HG03095 (cell line): ENCODE measurements at regions not wholly inside any gene's neighbourhood (a gene's known extent, or its start where the extent isn't known, plus 50 kb on each side); places are given as distances from the start of the nearest gene placed in this dataset.

Source experiments
- ATAC-seq: cut with Tn5 transposase; IDR thresholded peaks from one replicate; pipeline ENCODE4 v1.9.1; 2021; ENCODE audit warnings: moderate library complexity; ENCODE audit not compliant: unreplicated experiment

GRCh38 chr6:104621396-104621795, 238.3 kb downstream of the HACE1 start:
- no peak for ATAC-seq

DNA sequence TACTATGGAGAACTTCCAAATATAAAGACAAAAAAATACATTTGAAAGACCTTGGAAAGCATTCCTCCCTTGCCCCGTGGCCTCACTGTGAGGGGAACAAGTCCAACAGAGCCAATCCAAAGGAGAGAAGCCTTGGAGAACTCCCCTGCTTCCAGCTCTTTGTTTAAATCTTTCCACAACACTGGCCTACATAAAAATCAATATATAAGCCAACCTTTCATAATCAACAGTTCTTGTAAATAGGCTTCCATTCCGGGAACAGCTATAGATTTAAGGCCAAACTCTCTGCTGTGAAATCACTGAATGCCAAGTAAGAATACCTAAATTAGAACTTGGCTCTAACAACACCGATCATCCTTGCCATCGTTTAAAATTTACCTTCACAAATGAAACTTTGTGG, 242.1 kb downstream of the HACE1 start:
- no peak for ATAC-seq

- no peak for ATAC-seq
These were observed 245.3 kb downstream of the HACE1 start for GRCh38 chr6:104614394-104614793.

DNA sequence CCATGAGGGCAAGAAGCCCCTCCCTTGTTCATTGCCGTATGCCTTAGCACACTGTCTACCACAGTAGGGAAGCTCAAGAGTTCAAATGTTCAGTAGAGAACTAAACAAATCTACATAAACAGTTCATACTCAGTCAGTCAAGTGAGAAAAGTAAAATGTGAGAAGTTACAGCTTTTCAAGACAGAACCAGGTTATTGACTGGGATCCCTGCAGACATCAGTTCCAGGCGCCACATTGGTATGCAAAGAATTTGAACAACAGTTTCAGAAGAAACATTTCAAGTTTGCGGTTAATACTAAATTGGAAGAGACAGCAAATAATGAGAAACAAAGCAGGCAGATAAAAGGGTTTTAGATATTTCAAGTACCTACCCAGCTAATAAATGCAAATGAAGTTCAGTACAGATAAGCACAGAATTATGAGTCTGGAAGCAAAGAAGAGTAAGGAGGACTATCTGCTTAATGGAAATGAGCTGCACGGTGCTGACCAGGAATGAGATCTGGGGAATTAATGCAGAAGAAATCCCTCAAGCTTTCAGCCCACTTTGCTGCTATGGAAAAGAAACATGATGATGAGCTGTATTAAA, 246.2 kb downstream of the HACE1 start:
- no peak for ATAC-seq

DNA sequence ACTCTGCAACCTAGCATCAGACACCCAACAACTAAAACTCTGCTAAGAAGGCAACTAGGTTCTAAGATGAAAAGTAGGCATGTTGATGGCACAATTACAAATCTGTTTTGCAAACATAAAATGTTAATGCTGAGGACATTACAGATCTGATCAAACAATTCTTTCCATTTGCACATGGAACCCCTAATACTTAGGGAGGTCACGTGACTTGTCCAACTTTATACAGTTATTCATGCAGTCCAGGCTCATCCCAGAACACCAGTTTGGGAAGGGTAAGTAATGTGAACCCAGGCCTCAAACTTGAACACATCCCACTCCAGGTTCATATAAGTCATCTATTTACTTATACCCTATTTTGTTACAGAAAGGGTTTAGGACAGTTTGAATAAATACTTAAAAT, 247.2 kb downstream of the HACE1 start:
- no peak for ATAC-seq

- no peak for ATAC-seq
These were observed 251.6 kb downstream of the HACE1 start for GRCh38 chr6:104608101-104608500.

DNA sequence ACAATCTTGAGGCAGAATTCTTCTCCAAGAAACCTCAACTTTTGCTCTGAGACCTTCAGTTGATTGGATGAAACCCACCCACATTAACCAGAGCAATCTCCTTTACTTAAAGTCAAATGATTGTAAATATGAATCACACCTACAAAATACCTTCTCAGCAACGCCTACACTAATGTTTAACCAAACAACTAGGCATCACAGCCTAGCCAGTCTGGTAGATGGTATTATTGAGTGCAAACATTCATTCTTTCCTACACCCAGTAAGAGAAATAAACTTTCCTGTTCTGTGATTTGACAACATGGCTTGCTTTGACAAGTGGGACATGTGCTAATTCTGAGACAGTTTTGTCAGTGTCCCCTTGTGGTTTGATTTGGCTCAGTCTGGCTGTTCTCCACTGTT, 252.2 kb downstream of the HACE1 start:
- ATAC-seq = no peak

- no peak for ATAC-seq
These were observed 253.4 kb downstream of the HACE1 start for GRCh38 chr6:104606361-104606760.

DNA sequence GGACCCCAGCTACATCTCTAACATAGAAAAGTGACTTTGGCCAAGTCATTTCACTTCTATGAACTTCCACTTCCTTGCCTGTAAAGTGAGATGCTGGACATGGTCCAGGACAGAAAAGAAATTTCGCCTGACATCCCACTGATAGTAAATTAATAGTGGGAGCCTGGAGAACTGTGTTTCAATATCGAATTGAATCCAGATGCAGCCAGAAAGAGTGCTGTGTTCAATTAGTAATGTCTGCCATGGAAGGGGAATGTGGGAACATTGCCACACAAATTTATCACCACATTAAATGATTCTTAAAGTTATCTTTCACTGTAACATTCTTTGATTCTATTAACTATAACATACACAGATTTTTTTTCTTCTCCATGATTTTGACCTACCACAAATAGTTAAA, 255.0 kb downstream of the HACE1 start:
- no peak for ATAC-seq

- ATAC-seq = no peak
These were observed 256.5 kb downstream of the HACE1 start for GRCh38 chr6:104603108-104603745.

GRCh38 chr6:104601721-104602120, 258.0 kb downstream of the HACE1 start:
- no peak for ATAC-seq

DNA sequence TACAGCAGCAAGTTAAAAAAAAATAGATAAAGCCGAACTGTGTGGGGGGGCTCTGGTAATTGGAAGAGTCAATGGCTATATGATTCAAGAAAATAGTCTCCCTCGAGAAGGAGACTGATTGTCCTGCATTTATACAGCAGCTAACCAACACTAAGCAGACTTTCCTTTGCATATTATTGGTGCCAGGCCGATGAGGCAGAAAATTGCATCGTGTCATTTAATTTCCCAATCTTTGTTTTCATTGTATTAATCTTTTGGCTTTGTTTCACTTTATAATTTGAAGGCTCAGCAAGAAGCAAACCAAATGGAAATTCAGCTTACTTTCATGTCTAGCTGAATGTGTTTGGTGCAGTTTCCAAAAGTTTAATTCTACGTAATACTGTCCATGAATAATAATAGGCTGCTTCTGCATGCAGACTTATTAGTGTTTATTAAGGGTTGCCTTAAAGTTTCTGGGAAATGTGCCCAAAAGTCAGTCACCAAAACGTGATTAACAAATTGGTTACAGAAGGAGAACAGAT, 258.5 kb downstream of the HACE1 start:
- ATAC-seq = no peak

DNA sequence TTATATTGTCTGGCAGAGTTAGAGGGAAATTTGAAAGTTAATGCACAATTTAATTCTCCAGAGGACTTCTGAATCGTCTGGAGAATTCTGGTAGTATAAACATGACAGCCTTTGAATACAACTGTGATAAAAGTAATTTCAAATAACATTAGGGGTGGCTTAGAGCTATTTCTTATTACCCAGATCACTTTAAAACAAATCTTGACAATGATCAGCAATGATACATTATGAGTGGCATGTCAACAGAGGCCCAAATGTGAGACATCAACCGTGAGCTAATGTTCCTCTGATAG, 259.1 kb downstream of the HACE1 start:
- no peak for ATAC-seq

DNA sequence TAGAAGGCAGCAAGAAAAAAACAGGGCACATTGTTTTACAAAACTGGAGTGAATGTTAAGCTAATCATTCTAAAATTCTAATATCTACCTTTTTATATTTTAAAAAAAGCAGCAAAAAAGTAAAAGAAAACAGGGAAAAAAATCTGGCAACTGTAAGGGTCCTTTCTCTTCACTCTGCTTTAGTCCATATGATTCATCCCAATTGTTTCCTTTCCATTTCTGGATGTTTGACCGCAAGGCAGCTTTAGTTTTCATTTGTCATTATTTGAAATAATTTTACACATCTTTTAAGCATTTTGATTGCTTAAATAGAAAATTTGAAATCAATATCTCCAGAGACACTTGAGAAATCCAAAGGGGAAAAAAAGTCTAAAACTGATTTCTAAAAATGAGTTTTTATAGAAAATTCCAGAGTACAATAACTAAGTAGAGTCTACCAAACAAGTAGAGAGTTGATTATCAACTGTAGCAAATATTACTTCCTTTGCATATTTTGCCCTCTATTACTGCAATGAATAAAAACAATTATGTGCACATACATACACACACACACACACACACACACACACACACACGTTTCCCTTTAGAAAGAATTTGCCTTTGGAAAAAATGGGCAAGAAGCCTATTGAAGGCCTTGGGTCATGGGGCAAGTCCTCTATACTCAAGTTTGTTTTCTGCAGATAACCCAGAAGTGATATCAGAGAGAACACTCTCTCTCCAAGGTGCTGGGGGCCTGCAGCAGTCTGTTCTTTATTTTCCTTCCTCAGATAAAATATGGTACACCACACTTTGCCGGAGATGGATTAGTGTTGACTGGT, 259.7 kb downstream of the HACE1 start:
- ATAC-seq = no peak

GRCh38 chr6:104597541-104598050, 262.1 kb downstream of the HACE1 start:
- no peak for ATAC-seq

- ATAC-seq = no peak
These were observed 263.6 kb downstream of the HACE1 start for GRCh38 chr6:104596091-104596490.

GRCh38 chr6:104595311-104595820, 264.4 kb downstream of the HACE1 start:
- no peak for ATAC-seq

- no peak for ATAC-seq
These were observed 268.0 kb downstream of the HACE1 start for GRCh38 chr6:104591573-104592334.

DNA sequence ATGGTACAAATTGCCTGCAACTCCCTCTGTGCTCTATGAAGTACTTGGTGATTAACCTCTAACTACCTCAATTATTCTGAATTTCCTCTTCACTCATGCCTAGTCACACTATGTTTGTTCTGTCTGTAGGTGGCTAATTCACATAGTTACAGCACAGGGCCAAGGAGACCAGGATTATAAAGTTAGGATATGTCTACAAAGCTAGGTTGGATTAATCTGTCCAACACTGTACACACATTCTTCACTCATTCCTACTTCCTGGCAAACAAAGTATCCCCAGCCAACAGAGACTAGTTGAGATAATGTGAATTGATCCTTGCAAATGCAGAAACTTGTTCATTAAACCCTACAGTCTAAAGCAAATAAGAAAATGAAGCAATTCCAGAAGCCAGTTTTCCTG, 269.8 kb downstream of the HACE1 start:
- no peak for ATAC-seq

DNA sequence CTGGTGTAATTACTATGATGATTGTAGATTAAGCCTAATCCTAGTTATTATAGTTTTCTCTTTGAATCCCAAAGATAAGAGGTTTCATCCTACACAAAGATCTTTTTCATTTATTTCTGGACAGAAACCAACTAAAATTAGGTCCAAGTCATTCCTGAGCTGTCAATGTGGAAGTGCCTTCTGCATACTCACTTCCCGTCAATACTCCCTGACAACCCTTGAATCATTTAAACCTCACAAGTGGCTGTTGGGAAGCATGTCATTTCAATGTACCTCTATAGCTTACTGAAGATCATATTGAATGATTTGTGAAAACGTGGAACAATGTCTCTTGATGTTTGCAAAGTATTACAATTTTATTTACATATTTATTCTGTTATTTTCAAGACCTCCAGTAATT, 274.1 kb downstream of the HACE1 start:
- no peak for ATAC-seq

- no peak for ATAC-seq
These were observed 279.3 kb downstream of the HACE1 start for GRCh38 chr6:104580452-104580851.
